ENCODE measurements at regions not wholly inside any gene's neighbourhood (a gene's known extent, or its start where the extent isn't known, plus 50 kb on each side); places are given as distances from the start of the nearest gene placed in this dataset.

DNA sequence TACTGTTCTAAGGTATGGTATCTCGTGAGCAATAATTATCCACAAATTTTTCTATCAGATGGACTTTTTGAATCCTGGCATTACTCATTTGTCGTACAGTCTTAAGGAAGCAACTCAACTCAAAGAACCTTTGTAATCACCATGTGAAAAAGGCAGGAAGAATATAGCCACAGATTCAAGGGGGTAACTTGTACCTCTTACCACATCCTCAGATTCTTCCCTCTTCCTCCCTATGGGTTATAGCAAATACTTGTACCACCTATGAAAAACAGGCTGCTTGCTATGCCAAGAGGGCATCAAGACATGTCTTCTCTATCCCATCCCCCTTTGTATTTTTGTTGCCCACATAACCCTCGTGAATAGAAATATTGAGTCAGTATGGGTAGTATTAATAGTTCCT lies 616.6 kb upstream of the USP24 start:
- no peak for DNase-seq
- Histone ChIP-seq H3K36me3 (ENCODE audit: control insufficient read depth, insufficient read depth, low read length) (no peaks in the 10 kb centered on the region), H3K27me3 (ENCODE audit: control insufficient read depth, insufficient read depth, low read length, poor library complexity, severe bottlenecking) (peaks cover 33% of the 10 kb centered on the region), H3K4me3 (ENCODE audit: low read length) (no peak overlapping the region), H3K9me3 (ENCODE audit: control insufficient read depth, low read length) (no peaks in the 10 kb centered on the region), H3K4me1 (ENCODE audit: control insufficient read depth, insufficient read depth, low read length) (no peaks in the 10 kb centered on the region), H3K27ac (ENCODE audit: low read depth, low read length) (no peak overlapping the region), H3K9ac (ENCODE audit: extremely low read depth, low read length, poor library complexity, severe bottlenecking) (no peak overlapping the region)
- 83 to 100% methylated on average over 1 to 3 of the region's 3 CpGs for WGBS, 2 experiments (ENCODE audit: insufficient coverage in 1 of 2, insufficient read length in 1 of 2)
- Mint-ChIP-seq H3K9me3 (no peaks in the 10 kb centered on the region), H3K4me1 (peaks cover 15% of the 10 kb centered on the region), H3K4me3 (no peak overlapping the region), H3K36me3 (ENCODE audit: low read depth) (no peaks in the 10 kb centered on the region), H3K27ac (no peak overlapping the region), H3K27me3 (ENCODE audit: insufficient read depth) (peaks cover 35% of the 10 kb centered on the region)
- TF ChIP-seq, protein P1, sequence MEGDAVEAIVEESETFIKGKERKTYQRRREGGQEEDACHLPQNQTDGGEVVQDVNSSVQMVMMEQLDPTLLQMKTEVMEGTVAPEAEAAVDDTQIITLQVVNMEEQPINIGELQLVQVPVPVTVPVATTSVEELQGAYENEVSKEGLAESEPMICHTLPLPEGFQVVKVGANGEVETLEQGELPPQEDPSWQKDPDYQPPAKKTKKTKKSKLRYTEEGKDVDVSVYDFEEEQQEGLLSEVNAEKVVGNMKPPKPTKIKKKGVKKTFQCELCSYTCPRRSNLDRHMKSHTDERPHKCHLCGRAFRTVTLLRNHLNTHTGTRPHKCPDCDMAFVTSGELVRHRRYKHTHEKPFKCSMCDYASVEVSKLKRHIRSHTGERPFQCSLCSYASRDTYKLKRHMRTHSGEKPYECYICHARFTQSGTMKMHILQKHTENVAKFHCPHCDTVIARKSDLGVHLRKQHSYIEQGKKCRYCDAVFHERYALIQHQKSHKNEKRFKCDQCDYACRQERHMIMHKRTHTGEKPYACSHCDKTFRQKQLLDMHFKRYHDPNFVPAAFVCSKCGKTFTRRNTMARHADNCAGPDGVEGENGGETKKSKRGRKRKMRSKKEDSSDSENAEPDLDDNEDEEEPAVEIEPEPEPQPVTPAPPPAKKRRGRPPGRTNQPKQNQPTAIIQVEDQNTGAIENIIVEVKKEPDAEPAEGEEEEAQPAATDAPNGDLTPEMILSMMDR (conservative IDR thresholded peaks at IDR 0.05): no peak

DNA sequence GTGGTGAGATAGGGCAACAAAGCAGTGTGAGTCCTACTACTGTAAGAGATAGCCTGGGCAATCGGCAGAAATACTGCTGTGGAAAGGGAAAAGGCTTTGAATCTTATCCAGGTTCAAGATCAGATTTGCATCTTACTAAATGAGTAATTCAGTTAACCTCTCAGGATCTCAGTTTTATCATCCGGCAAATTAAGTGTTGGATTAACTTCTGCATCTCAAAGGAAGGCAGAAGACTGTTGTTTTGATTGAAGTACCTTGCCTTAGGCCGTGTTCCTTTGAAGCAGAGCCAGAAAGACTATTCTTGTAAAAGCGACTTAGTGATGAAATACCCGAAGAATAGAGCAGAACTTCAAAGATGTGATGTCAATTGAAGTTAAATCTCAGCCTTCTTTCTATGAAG lies 612.9 kb upstream of the USP24 start:
- H3K27ac Mint-ChIP-seq: no peak overlapping the region
- no peak overlapping the region for H3K4me3 Mint-ChIP-seq
- DNase-seq: no peak
- H3K27me3 ChIP-seq (ENCODE audit: control insufficient read depth, insufficient read depth, low read length, poor library complexity, severe bottlenecking): peaks cover 37% of the 10 kb centered on the region
- WGBS, 2 experiments (ENCODE audit: insufficient coverage in 1 of 2, insufficient read length in 1 of 2): 80 to 93% methylated on average over 4 to 5 of the region's 5 CpGs
- peaks cover under 1% of the 10 kb centered on the region for H3K4me1 ChIP-seq (ENCODE audit: control insufficient read depth, insufficient read depth, low read length)
- H3K4me3 ChIP-seq (ENCODE audit: low read length): no peak overlapping the region
- no peak overlapping the region for H3K9ac ChIP-seq (ENCODE audit: extremely low read depth, low read length, poor library complexity, severe bottlenecking)
- H3K27ac ChIP-seq (ENCODE audit: low read depth, low read length): no peak overlapping the region
- H3K9me3 ChIP-seq (ENCODE audit: control insufficient read depth, low read length): no peaks in the 10 kb centered on the region
- H3K36me3 ChIP-seq (ENCODE audit: control insufficient read depth, insufficient read depth, low read length): no peaks in the 10 kb centered on the region
- TF ChIP-seq, protein P1 (conservative IDR thresholded peaks at IDR 0.05): no peak
- peaks cover 8% of the 10 kb centered on the region for H3K4me1 Mint-ChIP-seq
- H3K36me3 Mint-ChIP-seq (ENCODE audit: low read depth): no peaks in the 10 kb centered on the region
- H3K9me3 Mint-ChIP-seq: no peaks in the 10 kb centered on the region
- H3K27me3 Mint-ChIP-seq (ENCODE audit: insufficient read depth): peaks cover 45% of the 10 kb centered on the region

DNA sequence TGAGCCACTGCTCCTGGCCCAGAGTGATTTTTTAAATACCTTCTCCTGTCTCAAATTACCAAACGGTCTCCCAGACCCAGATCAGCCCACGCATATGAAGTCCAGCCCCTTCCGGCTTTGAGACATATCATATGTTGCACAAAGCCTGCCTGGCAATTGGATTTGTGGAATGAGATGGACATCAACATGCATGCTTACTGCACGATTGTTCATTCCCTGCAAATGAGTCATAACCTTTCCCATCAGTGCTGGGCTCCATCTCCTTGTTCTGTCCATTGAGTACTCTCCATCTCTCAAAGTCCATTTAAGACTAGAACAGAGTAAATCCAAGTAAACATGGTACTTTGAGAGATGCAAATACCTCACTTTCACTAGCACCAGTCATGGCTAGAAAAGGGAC lies 612.2 kb upstream of the USP24 start:
- no peak overlapping the region for H3K27ac Mint-ChIP-seq
- no peak overlapping the region for H3K9ac ChIP-seq (ENCODE audit: extremely low read depth, low read length, poor library complexity, severe bottlenecking)
- peaks cover 14% of the 10 kb centered on the region for H3K4me1 Mint-ChIP-seq
- H3K4me1 ChIP-seq (ENCODE audit: control insufficient read depth, insufficient read depth, low read length): peaks cover 5% of the 10 kb centered on the region
- no peaks in the 10 kb centered on the region for H3K36me3 ChIP-seq (ENCODE audit: control insufficient read depth, insufficient read depth, low read length)
- 93 to 96% methylated on average over 4 of the region's 4 CpGs for WGBS, 2 experiments (ENCODE audit: insufficient coverage in 1 of 2, insufficient read length in 1 of 2)
- no peak overlapping the region for H3K27ac ChIP-seq (ENCODE audit: low read depth, low read length)
- TF ChIP-seq, protein P1 (conservative IDR thresholded peaks at IDR 0.05): no peak
- H3K27me3 ChIP-seq (ENCODE audit: control insufficient read depth, insufficient read depth, low read length, poor library complexity, severe bottlenecking): peaks cover 37% of the 10 kb centered on the region
- H3K9me3 Mint-ChIP-seq: no peaks in the 10 kb centered on the region
- H3K9me3 ChIP-seq (ENCODE audit: control insufficient read depth, low read length): no peaks in the 10 kb centered on the region
- H3K4me3 Mint-ChIP-seq: no peak overlapping the region
- H3K36me3 Mint-ChIP-seq (ENCODE audit: low read depth): no peaks in the 10 kb centered on the region
- no peak for DNase-seq
- H3K27me3 Mint-ChIP-seq (ENCODE audit: insufficient read depth): peaks cover 43% of the 10 kb centered on the region
- H3K4me3 ChIP-seq (ENCODE audit: low read length): no peak overlapping the region

Measured in endodermal cell (in vitro differentiated cells).